ENCODE measurements at regions not wholly inside any gene's neighbourhood (a gene's known extent, or its start where the extent isn't known, plus 50 kb on each side); places are given as distances from the start of the nearest gene placed in this dataset.
"Not testable (repeated sequence)": the region's sequence is repeated elsewhere in the genome, so short reads cannot be mapped to it uniquely, and the experiment has no call there.

DNA sequence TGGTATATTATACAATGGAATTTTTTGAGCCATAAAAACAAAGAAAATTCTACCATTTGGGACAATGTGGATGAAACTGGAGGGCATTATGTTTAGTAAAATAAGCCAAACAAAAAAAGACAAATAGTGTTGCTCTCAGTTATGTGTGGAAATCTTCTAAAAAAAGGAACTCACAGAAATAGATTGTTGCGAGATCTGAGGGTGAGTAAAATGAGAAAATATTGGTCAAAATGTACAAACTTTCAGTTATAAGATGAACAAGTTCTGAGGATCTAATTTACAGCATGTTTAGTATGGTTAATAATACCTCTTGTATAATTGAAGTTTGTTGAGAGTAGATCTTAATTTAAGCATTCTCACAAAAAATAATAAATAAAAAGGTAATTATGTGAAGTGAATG is 291.2 kb downstream of the KIF20B start:
- WGBS, 2 donors, result 76 to 89% methylated on average over 1 of the region's 1 CpG
- Histone ChIP-seq H3K9me3 (no peaks in the 10 kb centered on the region), H3K4me3 (no peak overlapping the region), H3K27me3 (no peaks in the 10 kb centered on the region), H3K27ac (no peak overlapping the region), H3K4me1 (no peaks in the 10 kb centered on the region), H3K36me3 (no peaks in the 10 kb centered on the region)
- no peak for DNase-seq
- intact Hi-C loops (cut with DNase I), result no loop called here
- TF ChIP-seq POLR2A (IDR thresholded peaks at IDR 0.05), result no peak
- TF ChIP-seq, protein P1, sequence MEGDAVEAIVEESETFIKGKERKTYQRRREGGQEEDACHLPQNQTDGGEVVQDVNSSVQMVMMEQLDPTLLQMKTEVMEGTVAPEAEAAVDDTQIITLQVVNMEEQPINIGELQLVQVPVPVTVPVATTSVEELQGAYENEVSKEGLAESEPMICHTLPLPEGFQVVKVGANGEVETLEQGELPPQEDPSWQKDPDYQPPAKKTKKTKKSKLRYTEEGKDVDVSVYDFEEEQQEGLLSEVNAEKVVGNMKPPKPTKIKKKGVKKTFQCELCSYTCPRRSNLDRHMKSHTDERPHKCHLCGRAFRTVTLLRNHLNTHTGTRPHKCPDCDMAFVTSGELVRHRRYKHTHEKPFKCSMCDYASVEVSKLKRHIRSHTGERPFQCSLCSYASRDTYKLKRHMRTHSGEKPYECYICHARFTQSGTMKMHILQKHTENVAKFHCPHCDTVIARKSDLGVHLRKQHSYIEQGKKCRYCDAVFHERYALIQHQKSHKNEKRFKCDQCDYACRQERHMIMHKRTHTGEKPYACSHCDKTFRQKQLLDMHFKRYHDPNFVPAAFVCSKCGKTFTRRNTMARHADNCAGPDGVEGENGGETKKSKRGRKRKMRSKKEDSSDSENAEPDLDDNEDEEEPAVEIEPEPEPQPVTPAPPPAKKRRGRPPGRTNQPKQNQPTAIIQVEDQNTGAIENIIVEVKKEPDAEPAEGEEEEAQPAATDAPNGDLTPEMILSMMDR (IDR thresholded peaks at IDR 0.05), result no peak

DNA sequence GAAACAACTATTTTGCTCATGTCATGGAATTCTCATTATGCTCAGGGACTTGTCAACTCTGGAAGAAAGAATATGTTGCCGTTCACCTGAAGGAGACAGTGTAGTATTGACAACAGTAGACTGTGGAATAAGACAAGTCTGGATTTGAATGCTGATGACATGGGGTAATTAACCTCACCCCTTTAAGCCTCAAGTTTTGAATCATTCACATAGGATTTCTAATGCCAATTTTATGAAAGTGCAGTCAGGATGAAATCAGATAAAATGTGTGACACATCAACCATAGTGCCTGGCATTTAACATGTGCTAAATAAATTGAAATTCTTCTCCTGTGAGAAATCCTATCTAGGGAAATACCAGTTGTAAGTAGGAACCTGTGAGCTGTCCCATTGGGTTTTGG is 305.8 kb downstream of the KIF20B start:
- WGBS, 2 donors, result 23 to 29% methylated on average over 1 of the region's 1 CpG
- no peaks in the 10 kb centered on the region for H3K4me1 ChIP-seq
- no peak for DNase-seq
- no peak overlapping the region for H3K4me3 ChIP-seq
- TF ChIP-seq POLR2A (IDR thresholded peaks at IDR 0.05), result no peak
- TF ChIP-seq, protein P1 (IDR thresholded peaks at IDR 0.05), result peak in 1 of 6 experiments; percentile 16
- intact Hi-C loops (cut with DNase I), result no loop called here
- H3K27me3 ChIP-seq, result no peaks in the 10 kb centered on the region
- peaks cover 0 to 7% (median 0%) of the 10 kb centered on the region in 3 donors for H3K9me3 ChIP-seq
- H3K27ac ChIP-seq, result no peak overlapping the region
- H3K36me3 ChIP-seq, result no peaks in the 10 kb centered on the region

DNA sequence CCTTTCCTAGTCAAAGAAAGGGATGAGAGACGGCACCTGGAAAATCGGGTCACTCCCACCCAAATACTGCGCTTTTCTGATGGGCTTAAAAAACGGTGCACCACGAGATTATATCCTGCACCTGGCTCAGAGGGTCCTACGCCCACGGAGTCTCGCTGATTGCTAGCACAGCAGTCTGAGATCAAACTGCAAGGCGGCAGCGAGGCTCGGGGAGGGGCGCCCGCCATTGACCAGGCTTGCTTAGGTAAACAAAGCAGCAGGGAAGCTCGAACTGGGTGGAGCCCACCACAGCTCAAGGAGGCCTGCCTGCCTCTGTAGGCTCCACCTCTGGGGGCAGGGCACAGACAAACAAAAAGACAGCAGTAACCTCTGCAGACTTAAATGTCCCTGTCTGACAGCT is 309.9 kb downstream of the KIF20B start:
- H3K9me3 ChIP-seq; H3K27ac ChIP-seq; H3K4me3 ChIP-seq; H3K36me3 ChIP-seq; H3K4me1 ChIP-seq; intact Hi-C loops (cut with DNase I); DNase-seq; H3K27me3 ChIP-seq: not testable (repeated sequence)
- 46 to 80% methylated on average over 1 to 9 of the region's 14 CpGs for WGBS, 2 donors

DNA sequence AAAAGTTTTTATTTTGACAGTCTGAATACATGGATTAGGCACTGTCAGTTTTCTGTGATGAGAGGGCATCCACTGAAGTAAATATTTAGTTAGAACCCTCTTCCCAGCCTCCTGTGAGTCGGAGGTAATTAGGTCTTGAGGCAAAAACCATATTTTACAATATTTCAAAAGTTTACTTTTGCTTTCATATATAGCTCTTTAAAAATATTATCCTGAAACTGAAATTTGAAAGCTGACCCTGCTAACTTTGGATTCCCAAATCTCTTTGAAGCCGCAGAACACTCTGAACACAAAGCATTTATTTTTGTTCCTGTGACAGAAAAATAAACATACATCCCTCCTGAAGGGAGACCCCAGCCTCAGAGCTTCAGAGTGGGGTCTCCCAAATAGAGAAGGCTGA is 317.4 kb downstream of the KIF20B start:
- no peak overlapping the region for H3K27ac ChIP-seq
- WGBS, 2 donors, result 36 to 37% methylated on average over 2 of the region's 2 CpGs
- no peaks in the 10 kb centered on the region for H3K9me3 ChIP-seq
- no peak overlapping the region for H3K4me3 ChIP-seq
- H3K36me3 ChIP-seq, result no peaks in the 10 kb centered on the region
- DNase-seq, result no peak
- H3K27me3 ChIP-seq, result no peaks in the 10 kb centered on the region
- H3K4me1 ChIP-seq, result no peaks in the 10 kb centered on the region
- intact Hi-C loops (cut with DNase I), result no loop called here
- TF ChIP-seq, protein P1 (IDR thresholded peaks at IDR 0.05), result no peak

DNA sequence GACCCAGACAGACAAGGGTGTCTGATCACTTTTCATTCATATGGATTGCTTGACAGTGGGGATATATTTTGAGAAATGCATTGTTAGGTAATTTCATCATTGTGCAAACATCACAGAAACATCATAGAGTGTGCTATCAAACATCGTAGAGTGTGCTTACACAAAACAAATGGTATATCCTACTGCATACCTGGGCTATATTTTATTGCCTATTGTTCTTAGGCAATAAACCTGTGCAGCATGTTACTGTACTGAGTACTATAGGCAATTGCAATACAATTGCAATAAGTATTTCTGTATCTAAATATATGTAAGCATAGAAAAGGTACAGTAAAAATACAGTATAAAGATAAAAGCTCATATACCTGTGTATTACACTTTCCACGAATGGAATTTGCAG is 319.1 kb downstream of the KIF20B start:
- DNase-seq, result no peak
- no peaks in the 10 kb centered on the region for H3K4me1 ChIP-seq
- intact Hi-C loops (cut with DNase I), result no loop called here
- 72 to 74% methylated on average over 2 of the region's 2 CpGs for WGBS, 2 donors
- H3K9me3 ChIP-seq, result no peaks in the 10 kb centered on the region
- TF ChIP-seq, protein P1 (IDR thresholded peaks at IDR 0.05), result no peak
- TF ChIP-seq POLR2A (IDR thresholded peaks at IDR 0.05), result no peak
- H3K27ac ChIP-seq, result no peak overlapping the region
- no peaks in the 10 kb centered on the region for H3K36me3 ChIP-seq
- no peaks in the 10 kb centered on the region for H3K27me3 ChIP-seq
- H3K4me3 ChIP-seq, result no peak overlapping the region

DNA sequence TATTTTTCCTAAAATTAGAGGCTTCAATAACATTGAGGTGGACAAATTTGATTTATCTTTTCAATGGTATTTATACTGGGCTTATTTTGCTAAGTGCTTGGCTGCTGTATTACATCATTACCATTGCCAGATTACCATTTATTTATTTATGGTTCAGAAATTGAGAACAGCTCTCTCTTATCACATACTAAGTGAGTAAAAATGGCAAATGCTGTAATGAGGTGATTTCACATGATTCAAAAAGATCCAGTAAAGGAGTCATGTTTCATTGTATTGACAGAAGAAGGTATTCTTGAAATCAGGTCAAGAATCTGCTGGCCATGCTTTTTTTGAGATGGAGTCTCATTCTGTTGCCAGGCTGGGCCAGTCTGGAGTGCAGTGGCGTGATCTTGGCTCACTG is 322.6 kb downstream of the KIF20B start:
- Histone ChIP-seq H3K27ac (no peak overlapping the region), H3K4me3 (no peak overlapping the region), H3K36me3 (no peaks in the 10 kb centered on the region), H3K9me3 (no peaks in the 10 kb centered on the region), H3K4me1 (no peaks in the 10 kb centered on the region), H3K27me3 (no peaks in the 10 kb centered on the region)
- WGBS, 2 donors, result 43% methylated on average over 1 of the region's 1 CpG; no CpG with 5 or more reads in 1 of the 2 donors
- no peak for TF ChIP-seq POLR2A (IDR thresholded peaks at IDR 0.05)
- TF ChIP-seq, protein P1 (IDR thresholded peaks at IDR 0.05), result no peak
- DNase-seq, result no peak
- intact Hi-C loops (cut with DNase I), result no loop called here
